Thoracic aorta (tissue), 2 donors: ENCODE measurements at regions not wholly inside any gene's neighbourhood (a gene's known extent, or its start where the extent isn't known, plus 50 kb on each side); places are given as distances from the start of the nearest gene placed in this dataset.

Experiments used
- ATAC-seq: fragments of 150-250 bp; one replicate; pipeline ENCODE4 v1.8.0; 2017; ENCODE audit warnings: low read depth; ENCODE audit not compliant: insufficient number of reproducible peaks, low FRiP score
- DNase-seq: peaks from one replicate; pipeline ENCODE4 v3.0.0-alpha.2; 2020; ENCODE audit warnings: low spot score
- H3K27ac ChIP-seq, 2 donors: fragments of 200-600 bp; sonication (generic); 1 replicate in 1 of 2; 2 replicates in 1 of 2; pipeline ENCODE4 v1.5.1; 2016; ENCODE audit warnings: mild to moderate bottlenecking in 2 of 2, moderate library complexity in 2 of 2
- H3K27me3 ChIP-seq: fragments of 200-600 bp; sonication (generic); replicated peaks from 2 replicates; pipeline ENCODE4 v1.6.0; 2016; ENCODE audit warnings: mild to moderate bottlenecking; ENCODE audit not compliant: insufficient read depth
- H3K36me3 ChIP-seq: fragments of 200-600 bp; sonication (generic); one replicate; pipeline ENCODE4 v1.5.1; 2016
- H3K4me1 ChIP-seq, 2 donors: fragments of 200-600 bp; sonication (generic); 1 replicate in 1 of 2; 2 replicates in 1 of 2; pipeline versions ENCODE4 v1.5.1 to v1.6.0; 2016; ENCODE audit warnings: low read depth in 2 of 2, mild to moderate bottlenecking in 1 of 2; ENCODE audit not compliant: control insufficient read depth in 1 of 2
- H3K4me3 ChIP-seq: fragments of 200-600 bp; sonication (generic); 2 replicates; pipeline ENCODE4 v1.5.1; 2016; ENCODE audit warnings: mild to moderate bottlenecking
- H3K9me3 ChIP-seq: fragments of 200-600 bp; sonication (generic); 2 replicates; pipeline ENCODE4 v1.5.1; 2016
- CTCF ChIP-seq: fragments of 200-600 bp; sonication (generic); IDR thresholded peaks from one replicate; pipeline ENCODE4 v1.5.1; 2019; ENCODE audit warnings: antibody characterized with exemption

GRCh38 chr11:37497326-37497725, 899.3 kb upstream of the RAG2 start:
- DNase-seq (no peak), ATAC-seq (no peak)
- TF ChIP-seq CTCF = no peak
- Histone ChIP-seq H3K36me3 (no peaks in the 10 kb centered on the region), H3K4me3 (no peak overlapping the region), H3K4me1 (no peaks in the 10 kb centered on the region), H3K27me3 (no peaks in the 10 kb centered on the region), H3K9me3 (no peaks in the 10 kb centered on the region), H3K27ac (no peak overlapping the region)

GRCh38 chr11:37496201-37496600, 898.2 kb upstream of the RAG2 start:
- Histone ChIP-seq H3K27me3 (no peaks in the 10 kb centered on the region), H3K9me3 (no peaks in the 10 kb centered on the region), H3K4me3 (no peak overlapping the region), H3K27ac (no peak overlapping the region), H3K4me1 (no peaks in the 10 kb centered on the region), H3K36me3 (no peaks in the 10 kb centered on the region)
- TF ChIP-seq CTCF = no peak
- DNase-seq (no peak), ATAC-seq (no peak)

GRCh38 chr11:37484298-37484697, 886.3 kb upstream of the RAG2 start:
- H3K9me3 ChIP-seq = no peaks in the 10 kb centered on the region
- no peaks in the 10 kb centered on the region for H3K36me3 ChIP-seq
- H3K27me3 ChIP-seq = no peaks in the 10 kb centered on the region
- TF ChIP-seq CTCF = no peak
- no peak overlapping the region for H3K27ac ChIP-seq
- no peak overlapping the region for H3K4me3 ChIP-seq
- ATAC-seq = no peak
- no peaks in the 10 kb centered on the region for H3K4me1 ChIP-seq
- DNase-seq = no peak

- no peak overlapping the region for H3K4me3 ChIP-seq
- ATAC-seq (no peak), DNase-seq (no peak)
- no peaks in the 10 kb centered on the region for H3K9me3 ChIP-seq
- no peaks in the 10 kb centered on the region for H3K27me3 ChIP-seq
- no peaks in the 10 kb centered on the region for H3K36me3 ChIP-seq
- H3K4me1 ChIP-seq = no peaks in the 10 kb centered on the region
- no peak overlapping the region for H3K27ac ChIP-seq
- TF ChIP-seq CTCF = no peak
These were observed 885.7 kb upstream of the RAG2 start for GRCh38 chr11:37483761-37484160.

DNA sequence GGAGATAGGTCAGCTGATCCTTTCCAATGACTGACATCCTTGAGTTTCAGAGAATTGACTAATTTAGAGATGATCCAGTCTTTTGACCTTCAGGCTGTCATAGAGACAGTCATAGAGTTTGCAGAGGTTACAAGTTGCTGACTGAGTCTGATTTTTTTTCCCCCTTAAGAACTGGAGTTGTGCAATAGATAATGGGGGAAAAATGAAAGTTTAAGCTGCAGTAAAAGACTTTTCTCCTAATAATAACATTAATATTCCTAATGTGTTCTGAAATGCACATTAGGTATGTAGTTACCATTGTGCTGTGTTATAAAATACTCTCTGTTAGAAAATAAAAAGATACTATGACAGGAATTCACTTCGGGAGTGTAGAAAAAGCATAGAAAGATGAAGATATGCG, 876.9 kb upstream of the RAG2 start:
- ATAC-seq (no peak), DNase-seq (no peak)
- no peak for TF ChIP-seq CTCF
- Histone ChIP-seq H3K27me3 (no peaks in the 10 kb centered on the region), H3K27ac (no peak overlapping the region), H3K36me3 (no peaks in the 10 kb centered on the region), H3K9me3 (no peaks in the 10 kb centered on the region), H3K4me1 (no peaks in the 10 kb centered on the region), H3K4me3 (no peak overlapping the region)
